ENCODE measurements at regions not wholly inside any gene's neighbourhood (a gene's known extent, or its start where the extent isn't known, plus 50 kb on each side); places are given as distances from the start of the nearest gene placed in this dataset.

- TF ChIP-seq FOSL1 (IDR thresholded peaks at IDR 0.05; ENCODE audit: low read depth) (no peak), SIN3A (IDR thresholded peaks at IDR 0.05; ENCODE audit: low read depth) (no peak), RAD21 (IDR thresholded peaks at IDR 0.05; ENCODE audit: low read depth) (no peak), SRF (IDR thresholded peaks at IDR 0.05; ENCODE audit: low read depth) (no peak), EGR1 (IDR thresholded peaks at IDR 0.05; ENCODE audit: low read depth) (no peak), EZH2 (IDR thresholded peaks at IDR 0.05) (no peak), EZH2phosphoT487 (IDR thresholded peaks at IDR 0.05; ENCODE audit: borderline replicate concordance) (no peak), CEBPB (IDR thresholded peaks at IDR 0.05; ENCODE audit: low read depth) (no peak), POLR2A (IDR thresholded peaks at IDR 0.05; ENCODE audit: borderline replicate concordance, extremely low read depth, insufficient read depth, insufficient read length) (no peak), POLR2AphosphoS5 (IDR thresholded peaks at IDR 0.05; ENCODE audit: low read depth, low read length) (no peak)
- TF ChIP-seq, protein P1, sequence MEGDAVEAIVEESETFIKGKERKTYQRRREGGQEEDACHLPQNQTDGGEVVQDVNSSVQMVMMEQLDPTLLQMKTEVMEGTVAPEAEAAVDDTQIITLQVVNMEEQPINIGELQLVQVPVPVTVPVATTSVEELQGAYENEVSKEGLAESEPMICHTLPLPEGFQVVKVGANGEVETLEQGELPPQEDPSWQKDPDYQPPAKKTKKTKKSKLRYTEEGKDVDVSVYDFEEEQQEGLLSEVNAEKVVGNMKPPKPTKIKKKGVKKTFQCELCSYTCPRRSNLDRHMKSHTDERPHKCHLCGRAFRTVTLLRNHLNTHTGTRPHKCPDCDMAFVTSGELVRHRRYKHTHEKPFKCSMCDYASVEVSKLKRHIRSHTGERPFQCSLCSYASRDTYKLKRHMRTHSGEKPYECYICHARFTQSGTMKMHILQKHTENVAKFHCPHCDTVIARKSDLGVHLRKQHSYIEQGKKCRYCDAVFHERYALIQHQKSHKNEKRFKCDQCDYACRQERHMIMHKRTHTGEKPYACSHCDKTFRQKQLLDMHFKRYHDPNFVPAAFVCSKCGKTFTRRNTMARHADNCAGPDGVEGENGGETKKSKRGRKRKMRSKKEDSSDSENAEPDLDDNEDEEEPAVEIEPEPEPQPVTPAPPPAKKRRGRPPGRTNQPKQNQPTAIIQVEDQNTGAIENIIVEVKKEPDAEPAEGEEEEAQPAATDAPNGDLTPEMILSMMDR (IDR thresholded peaks at IDR 0.05 in 2 of 3, conservative IDR thresholded peaks at IDR 0.05 in 1 of 3; ENCODE audit: borderline replicate concordance in 1 of 3, insufficient read depth in 1 of 3, low read depth in 2 of 3, low read length in 2 of 3), result no peak
- TF ChIP-seq, protein P2, sequence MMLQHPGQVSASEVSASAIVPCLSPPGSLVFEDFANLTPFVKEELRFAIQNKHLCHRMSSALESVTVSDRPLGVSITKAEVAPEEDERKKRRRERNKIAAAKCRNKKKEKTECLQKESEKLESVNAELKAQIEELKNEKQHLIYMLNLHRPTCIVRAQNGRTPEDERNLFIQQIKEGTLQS (IDR thresholded peaks at IDR 0.05), result no peak
- TF ChIP-seq, protein P3, sequence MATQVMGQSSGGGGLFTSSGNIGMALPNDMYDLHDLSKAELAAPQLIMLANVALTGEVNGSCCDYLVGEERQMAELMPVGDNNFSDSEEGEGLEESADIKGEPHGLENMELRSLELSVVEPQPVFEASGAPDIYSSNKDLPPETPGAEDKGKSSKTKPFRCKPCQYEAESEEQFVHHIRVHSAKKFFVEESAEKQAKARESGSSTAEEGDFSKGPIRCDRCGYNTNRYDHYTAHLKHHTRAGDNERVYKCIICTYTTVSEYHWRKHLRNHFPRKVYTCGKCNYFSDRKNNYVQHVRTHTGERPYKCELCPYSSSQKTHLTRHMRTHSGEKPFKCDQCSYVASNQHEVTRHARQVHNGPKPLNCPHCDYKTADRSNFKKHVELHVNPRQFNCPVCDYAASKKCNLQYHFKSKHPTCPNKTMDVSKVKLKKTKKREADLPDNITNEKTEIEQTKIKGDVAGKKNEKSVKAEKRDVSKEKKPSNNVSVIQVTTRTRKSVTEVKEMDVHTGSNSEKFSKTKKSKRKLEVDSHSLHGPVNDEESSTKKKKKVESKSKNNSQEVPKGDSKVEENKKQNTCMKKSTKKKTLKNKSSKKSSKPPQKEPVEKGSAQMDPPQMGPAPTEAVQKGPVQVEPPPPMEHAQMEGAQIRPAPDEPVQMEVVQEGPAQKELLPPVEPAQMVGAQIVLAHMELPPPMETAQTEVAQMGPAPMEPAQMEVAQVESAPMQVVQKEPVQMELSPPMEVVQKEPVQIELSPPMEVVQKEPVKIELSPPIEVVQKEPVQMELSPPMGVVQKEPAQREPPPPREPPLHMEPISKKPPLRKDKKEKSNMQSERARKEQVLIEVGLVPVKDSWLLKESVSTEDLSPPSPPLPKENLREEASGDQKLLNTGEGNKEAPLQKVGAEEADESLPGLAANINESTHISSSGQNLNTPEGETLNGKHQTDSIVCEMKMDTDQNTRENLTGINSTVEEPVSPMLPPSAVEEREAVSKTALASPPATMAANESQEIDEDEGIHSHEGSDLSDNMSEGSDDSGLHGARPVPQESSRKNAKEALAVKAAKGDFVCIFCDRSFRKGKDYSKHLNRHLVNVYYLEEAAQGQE (IDR thresholded peaks at IDR 0.05; ENCODE audit: low read depth), result no peak
These were observed 1621.9 kb downstream of the PCDH7 start for GRCh38 chr4:32342054-32342453.

Data from HCT116 (cell line).